HCT116 (cell line): ENCODE measurements at regions not wholly inside any gene's neighbourhood (a gene's known extent, or its start where the extent isn't known, plus 50 kb on each side); places are given as distances from the start of the nearest gene placed in this dataset.
"Not testable (repeated sequence)": the region's sequence is repeated elsewhere in the genome, so short reads cannot be mapped to it uniquely, and the experiment has no call there.

ENCODE experiments used
- ATAC-seq: fragments of 200-7000 bp; cut with Tn5 transposase; 2 replicates; pipeline ENCODE4 v1.9.1; 2020; ENCODE audit warnings: mild to moderate bottlenecking, moderate library complexity
- BruUV-seq: library from RNA; stranded (reverse); fragments of 400-500 nt; replicated peaks from 2 replicates; lab custom pipeline; 2021; lab: Mats Ljungman, UMichigan
- CTCF ChIA-PET: fragments of 300-600 bp; sonication (Branson Sonifier 250); formaldehyde crosslinking; loops from one replicate; lab custom pipeline; 2021; ENCODE audit warnings: antibody characterized with exemption; lab: Charles Lee
- POLR2A ChIA-PET: fragments of 300-600, 350-600 bp; sonication (Branson Sonifier 250); formaldehyde crosslinking; loops from one replicate; lab custom pipeline; 2021; ENCODE audit warnings: antibody characterized with exemption; lab: Charles Lee
- RAD21 ChIA-PET, 2 experiments: fragments of 300-600 bp; sonication (Branson Sonifier 250); formaldehyde crosslinking; loops; one replicate each; lab custom pipeline; 2023; ENCODE audit warnings: low total read pairs in 2 of 2; ENCODE audit not compliant: uncharacterized antibody in 2 of 2, unreplicated experiment in 2 of 2, low non-redundant PET in 1 of 2; lab: Charles Lee
- DNase-seq: peaks from one replicate; pipeline ENCODE4 v3.0.0-alpha.2; 2010; ENCODE audit warnings: low read depth, low spot score
- H2AFZ ChIP-seq: fragments of 200-600 bp; shearing (Covaris generic), sonication (generic); 2 replicates; pipeline ENCODE4 v1.6.1; 2017; ENCODE audit warnings: low read depth, mixed run types, mixed read lengths, antibody characterized with exemption, low read length; ENCODE audit not compliant: poor library complexity, severe bottlenecking
- H3K27ac ChIP-seq: 2 replicates; pipeline ENCODE4 v1.5.1; 2012; ENCODE audit warnings: low read depth, low read length
- H3K27me3 ChIP-seq: fragments of 200-600 bp; sonication (generic); 2 replicates; pipeline ENCODE4 v1.6.1; 2016; ENCODE audit warnings: mixed run types, low read length, mixed read lengths; ENCODE audit not compliant: insufficient read depth
- H3K36me3 ChIP-seq, 2 experiments: fragments of 200-500 bp in 1 of 2; fragments of 200-600 bp in 1 of 2; sonication (Bioruptor generic) in 1 of 2; sonication (generic) in 1 of 2; 2 replicates each; pipeline versions ENCODE4 v1.5.1 to v1.6.1; 2014 to 2016; ENCODE audit warnings: low read length in 2 of 2, inconsistent platforms in 1 of 2, mixed read lengths in 1 of 2, mixed run types in 1 of 2; ENCODE audit not compliant: insufficient read depth in 2 of 2, control insufficient read depth in 1 of 2
- H3K4me1 ChIP-seq, 2 experiments: fragments of 200-600 bp in 1 of 2; sonication (generic) in 1 of 2; 2 replicates each; pipeline versions ENCODE4 v1.5.1 to v1.6.1; 2012 to 2017; ENCODE audit warnings: low read length in 2 of 2, inconsistent platforms in 1 of 2, mild to moderate bottlenecking in 1 of 2, mixed read lengths in 1 of 2, mixed run types in 1 of 2, moderate library complexity in 1 of 2; ENCODE audit not compliant: insufficient read depth in 2 of 2, control insufficient read depth in 1 of 2
- H3K4me2 ChIP-seq: fragments of 200-600 bp; sonication (generic); 2 replicates; pipeline ENCODE4 v1.6.1; 2017; ENCODE audit warnings: mixed run types, low read length, mixed read lengths
- H3K4me3 ChIP-seq, 2 experiments: fragments of 200-600 bp in 1 of 2; sonication (generic) in 1 of 2; replicated peaks in 1 of 2; 2 replicates each; pipeline ENCODE4 v1.5.1; 2011 to 2016; ENCODE audit warnings: low read length in 2 of 2, control low read depth in 1 of 2, low read depth in 1 of 2, mild to moderate bottlenecking in 1 of 2, mixed read lengths in 1 of 2, mixed run types in 1 of 2
- H3K79me2 ChIP-seq: fragments of 200-600 bp; sonication (generic); 2 replicates; pipeline ENCODE4 v1.6.1; 2017; ENCODE audit warnings: mild to moderate bottlenecking, mixed run types, low read length, moderate library complexity, mixed read lengths; ENCODE audit not compliant: insufficient read depth
- H3K9ac ChIP-seq: fragments of 200-600 bp; sonication (generic); 2 replicates; pipeline ENCODE4 v1.6.1; 2016; ENCODE audit warnings: low read length, mixed read lengths
- H3K9me2 ChIP-seq: fragments of 200-600 bp; sonication (generic), shearing (Covaris generic); 2 replicates; pipeline ENCODE4 v1.6.1; 2017; ENCODE audit warnings: mixed run types, mild to moderate bottlenecking, moderate library complexity; ENCODE audit not compliant: insufficient read depth
- H3K9me3 ChIP-seq, 2 experiments: fragments of 200-500 bp in 1 of 2; fragments of 200-600 bp in 1 of 2; sonication (Bioruptor generic) in 1 of 2; sonication (generic) in 1 of 2; 2 replicates each; pipeline ENCODE4 v1.6.1; 2014 to 2017; ENCODE audit warnings: low read length in 2 of 2, mixed read lengths in 2 of 2, inconsistent platforms in 1 of 2, low read depth in 1 of 2, mild to moderate bottlenecking in 1 of 2, mixed run types in 1 of 2, moderate library complexity in 1 of 2; ENCODE audit not compliant: control insufficient read depth in 1 of 2, insufficient read depth in 1 of 2
- H4K20me1 ChIP-seq: fragments of 200-600 bp; sonication (generic), shearing (Covaris generic); 2 replicates; pipeline ENCODE4 v1.6.1; 2017; ENCODE audit warnings: mixed run types, mild to moderate bottlenecking, moderate library complexity; ENCODE audit not compliant: insufficient read depth
- ATF3 ChIP-seq: IDR thresholded peaks from 2 replicates; pipeline ENCODE4 v1.6.1; 2012
- CBX3 ChIP-seq: IDR thresholded peaks from 2 replicates; pipeline ENCODE4 v1.6.1; 2012; ENCODE audit warnings: low read depth
- CEBPB ChIP-seq: IDR thresholded peaks from 2 replicates; pipeline ENCODE4 v1.6.1; 2012; ENCODE audit warnings: low read depth
- EGR1 ChIP-seq: IDR thresholded peaks from 2 replicates; pipeline ENCODE4 v1.6.1; 2012; ENCODE audit warnings: low read depth
- ELF1 ChIP-seq: IDR thresholded peaks from 2 replicates; pipeline ENCODE4 v1.6.1; 2012; ENCODE audit warnings: low read depth, borderline replicate concordance
- EZH2 ChIP-seq: fragments of 200-600 bp; sonication (generic); IDR thresholded peaks from 2 replicates; pipeline ENCODE4 v1.6.1; 2017; ENCODE audit warnings: antibody characterized with exemption, mixed run types
- EZH2phosphoT487 ChIP-seq: fragments of 200-600 bp; IDR thresholded peaks from 2 replicates; pipeline ENCODE4 v1.6.1; 2018; ENCODE audit warnings: antibody characterized with exemption, borderline replicate concordance
- POLR2AphosphoS5 ChIP-seq: IDR thresholded peaks from 2 replicates; pipeline ENCODE4 v1.6.1; 2011; ENCODE audit warnings: mild to moderate bottlenecking, low read depth, low read length, moderate library complexity
- RAD21 ChIP-seq: IDR thresholded peaks from 2 replicates; pipeline ENCODE4 v1.6.1; 2012; ENCODE audit warnings: low read depth, mild to moderate bottlenecking
- SIN3A ChIP-seq: IDR thresholded peaks from 2 replicates; pipeline ENCODE4 v1.6.1; 2012; ENCODE audit warnings: low read depth
- SP1 ChIP-seq: IDR thresholded peaks from 2 replicates; pipeline ENCODE4 v1.6.1; 2012; ENCODE audit warnings: low read depth
- SRF ChIP-seq: IDR thresholded peaks from 2 replicates; pipeline ENCODE4 v1.6.1; 2012; ENCODE audit warnings: low read depth
- TCF7L2 ChIP-seq: IDR thresholded peaks from 2 replicates; pipeline ENCODE4 v1.7.0; 2011; ENCODE audit warnings: borderline replicate concordance, inconsistent platforms; ENCODE audit not compliant: insufficient read depth, insufficient read length; ENCODE audit errors: extremely low read depth
- YY1 ChIP-seq: IDR thresholded peaks from 2 replicates; pipeline ENCODE4 v1.6.1; 2011; ENCODE audit warnings: low read length, low read depth, moderate library complexity, mild to moderate bottlenecking; ENCODE audit not compliant: insufficient replicate concordance; ENCODE audit errors: extremely low read depth
- ZBTB33 ChIP-seq: IDR thresholded peaks from 2 replicates; pipeline ENCODE4 v1.6.1; 2011; ENCODE audit warnings: mild to moderate bottlenecking, low read length, moderate library complexity; ENCODE audit not compliant: insufficient replicate concordance; ENCODE audit errors: extremely low read depth
- ZFX ChIP-seq: fragments of 450-650 bp; IDR thresholded peaks from 2 replicates; pipeline ENCODE4 v1.6.1; 2017
- ZNF274 ChIP-seq: fragments of 200-500 bp; sonication (Bioruptor generic); IDR thresholded peaks from 2 replicates; pipeline ENCODE4 v1.6.1; 2014; ENCODE audit warnings: mild to moderate bottlenecking, low read depth, low read length, inconsistent platforms
- intact Hi-C: fragments of 100-400 bp; cut with micrococcal nuclease; formaldehyde crosslinking; loops from 2 replicates; pipeline ENCODE4 v1.10.0; 2022
- TF ChIP-seq, protein P1 (sequence below): IDR thresholded peaks from 2 replicates; pipeline ENCODE4 v1.6.1; 2012; ENCODE audit warnings: low read depth

GRCh38 chr4:82240410-82240809 is 133.4 kb downstream of the HNRNPD start:
- Histone ChIP-seq H2AFZ (no peak overlapping the region), H3K9ac (no peak overlapping the region), H3K9me2 (no peaks in the 10 kb centered on the region), H4K20me1 (no peaks in the 10 kb centered on the region), H3K4me1 (no peaks in the 10 kb centered on the region), H3K4me2 (no peak overlapping the region), H3K27ac (no peak overlapping the region), H3K27me3 (peaks cover 31% of the 10 kb centered on the region), H3K79me2 (no peaks in the 10 kb centered on the region), H3K4me3 (no peak overlapping the region), H3K36me3 (no peaks in the 10 kb centered on the region), H3K9me3 (no peaks in the 10 kb centered on the region)
- no peak for TF ChIP-seq SP1
- no peak for TF ChIP-seq SRF
- TF ChIP-seq, protein P1, sequence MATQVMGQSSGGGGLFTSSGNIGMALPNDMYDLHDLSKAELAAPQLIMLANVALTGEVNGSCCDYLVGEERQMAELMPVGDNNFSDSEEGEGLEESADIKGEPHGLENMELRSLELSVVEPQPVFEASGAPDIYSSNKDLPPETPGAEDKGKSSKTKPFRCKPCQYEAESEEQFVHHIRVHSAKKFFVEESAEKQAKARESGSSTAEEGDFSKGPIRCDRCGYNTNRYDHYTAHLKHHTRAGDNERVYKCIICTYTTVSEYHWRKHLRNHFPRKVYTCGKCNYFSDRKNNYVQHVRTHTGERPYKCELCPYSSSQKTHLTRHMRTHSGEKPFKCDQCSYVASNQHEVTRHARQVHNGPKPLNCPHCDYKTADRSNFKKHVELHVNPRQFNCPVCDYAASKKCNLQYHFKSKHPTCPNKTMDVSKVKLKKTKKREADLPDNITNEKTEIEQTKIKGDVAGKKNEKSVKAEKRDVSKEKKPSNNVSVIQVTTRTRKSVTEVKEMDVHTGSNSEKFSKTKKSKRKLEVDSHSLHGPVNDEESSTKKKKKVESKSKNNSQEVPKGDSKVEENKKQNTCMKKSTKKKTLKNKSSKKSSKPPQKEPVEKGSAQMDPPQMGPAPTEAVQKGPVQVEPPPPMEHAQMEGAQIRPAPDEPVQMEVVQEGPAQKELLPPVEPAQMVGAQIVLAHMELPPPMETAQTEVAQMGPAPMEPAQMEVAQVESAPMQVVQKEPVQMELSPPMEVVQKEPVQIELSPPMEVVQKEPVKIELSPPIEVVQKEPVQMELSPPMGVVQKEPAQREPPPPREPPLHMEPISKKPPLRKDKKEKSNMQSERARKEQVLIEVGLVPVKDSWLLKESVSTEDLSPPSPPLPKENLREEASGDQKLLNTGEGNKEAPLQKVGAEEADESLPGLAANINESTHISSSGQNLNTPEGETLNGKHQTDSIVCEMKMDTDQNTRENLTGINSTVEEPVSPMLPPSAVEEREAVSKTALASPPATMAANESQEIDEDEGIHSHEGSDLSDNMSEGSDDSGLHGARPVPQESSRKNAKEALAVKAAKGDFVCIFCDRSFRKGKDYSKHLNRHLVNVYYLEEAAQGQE: no peak
- TF ChIP-seq POLR2AphosphoS5: no peak
- no peak for TF ChIP-seq ZNF274
- TF ChIP-seq TCF7L2: no peak
- no peak for TF ChIP-seq ZBTB33
- TF ChIP-seq SIN3A: no peak
- TF ChIP-seq EGR1: no peak
- no peak for TF ChIP-seq ELF1
- TF ChIP-seq ATF3: no peak
- TF ChIP-seq YY1: no peak
- TF ChIP-seq CEBPB: no peak
- TF ChIP-seq ZFX: no peak
- no peak for TF ChIP-seq EZH2phosphoT487
- no peak for TF ChIP-seq EZH2
- no peak for TF ChIP-seq RAD21
- TF ChIP-seq CBX3: no peak
- no TSS peak for BruUV-seq
- RAD21 ChIA-PET: no interaction called here
- DNase-seq (no peak), ATAC-seq (no peak)
- POLR2A ChIA-PET: no interaction called here
- intact Hi-C loops: no loop called here
- CTCF ChIA-PET: no interaction called here

- intact Hi-C loops, H3K4me3 ChIP-seq, DNase-seq, H3K27ac ChIP-seq, H4K20me1 ChIP-seq, H3K9me2 ChIP-seq, H3K79me2 ChIP-seq, BruUV-seq, ATAC-seq, H3K9me3 ChIP-seq, RAD21 ChIA-PET, H3K4me2 ChIP-seq, CTCF ChIA-PET, POLR2A ChIA-PET, H3K9ac ChIP-seq, H2AFZ ChIP-seq, H3K36me3 ChIP-seq, H3K4me1 ChIP-seq: not testable (repeated sequence)
- H3K27me3 ChIP-seq: peaks cover 20% of the 10 kb centered on the region
These were observed 136.6 kb downstream of the HNRNPD start for GRCh38 chr4:82237142-82237541.
